Right ventricle myocardium inferior (tissue), 1 donor: ENCODE measurements at regions not wholly inside any gene's neighbourhood (a gene's known extent, or its start where the extent isn't known, plus 50 kb on each side); places are given as distances from the start of the nearest gene placed in this dataset.

ENCODE experiments used
- ATAC-seq: fragments of 200-7000 bp; cut with Tn5 transposase; one replicate; pipeline ENCODE4 v1.9.1; 2020; ENCODE audit warnings: mild to moderate bottlenecking, moderate library complexity
- DNase-seq: peaks from one replicate; pipeline ENCODE4 v3.0.0; 2021; ENCODE audit errors: missing footprints
- intact Hi-C: fragments of 100-400 bp; cut with DNase I; formaldehyde crosslinking; loops from one replicate; pipeline ENCODE4 v1.11.0; 2022
- donor health status: DM: no; HTN: yes; CAD: no; lungs with severe emphysema.

DNA sequence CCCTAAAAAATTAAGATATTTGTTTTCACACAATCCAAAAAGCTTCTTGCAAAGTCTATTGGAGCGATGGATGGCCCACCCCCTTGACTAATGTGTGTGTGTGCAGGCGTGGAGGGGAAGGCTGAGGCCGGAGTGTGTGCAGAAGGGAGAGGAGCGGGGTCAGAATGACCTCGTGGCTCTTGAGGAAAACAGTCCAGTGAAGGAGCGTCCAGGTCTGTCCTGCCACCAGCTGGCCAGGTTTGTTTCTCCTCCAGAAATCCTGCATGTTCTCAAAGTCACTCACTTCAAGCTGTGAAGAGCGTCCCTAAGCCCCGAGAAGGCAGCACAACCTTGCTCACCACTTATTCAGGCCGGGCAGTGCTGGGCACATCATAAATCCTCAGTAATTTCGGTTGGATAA is 69.5 kb upstream of the SSX2IP start:
- ATAC-seq, result no peak
- no peak for DNase-seq
- intact Hi-C loops, result loop anchor here (5.0 to 10.0 kb wide), 4 partner anchors 178 to 835 kb away; no protein-coding TSS in a partner anchor

DNA sequence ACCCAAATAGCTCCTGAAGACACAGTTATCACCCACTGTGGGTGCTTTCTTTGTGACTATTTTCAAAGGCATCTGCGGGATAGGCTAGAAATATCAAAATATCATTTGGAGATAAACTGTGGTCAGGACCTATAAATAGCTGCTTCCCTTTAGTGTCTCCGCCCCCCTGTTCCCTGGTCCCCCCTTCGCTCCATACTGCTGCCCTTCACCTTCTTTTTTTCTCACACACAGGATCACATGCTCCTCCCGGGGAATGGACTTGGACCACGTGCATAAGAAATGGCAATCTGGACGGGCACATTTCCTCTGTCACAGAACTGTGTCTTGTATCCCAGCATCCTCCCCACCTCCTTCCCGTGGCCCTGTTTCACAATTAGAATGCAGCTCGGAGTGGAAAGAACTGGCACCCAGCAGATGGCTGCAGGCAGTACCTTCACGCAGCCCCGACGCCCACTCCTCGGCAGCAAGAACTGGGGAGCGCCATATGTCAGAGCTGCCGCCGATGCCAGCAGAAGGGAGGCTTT is 68.8 kb upstream of the SSX2IP start:
- DNase-seq (no peak), ATAC-seq (peak; percentile 65)
- intact Hi-C loops, result loop anchor here (5.0 to 10.0 kb wide), 3 partner anchors 178 to 834 kb away; no protein-coding TSS in a partner anchor

DNA sequence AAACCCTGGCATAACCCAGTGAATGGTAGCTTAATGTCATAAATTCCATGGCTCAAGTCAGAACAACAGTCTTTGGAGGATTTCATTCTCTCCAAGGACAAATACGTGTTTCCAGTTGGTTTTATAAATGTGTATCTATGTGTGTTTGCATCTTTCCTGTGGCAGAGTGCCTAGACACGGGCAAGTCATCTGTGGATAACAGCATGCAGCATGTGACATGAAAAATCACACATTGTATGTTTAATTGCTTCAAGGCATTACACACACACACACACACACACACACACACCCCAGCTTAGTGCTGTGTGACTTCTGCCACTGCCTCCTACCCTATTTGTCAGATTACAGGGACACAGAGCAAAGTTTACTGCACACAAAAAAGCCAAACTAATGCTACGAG is 68.2 kb upstream of the SSX2IP start:
- intact Hi-C loops, result loop anchor here (5.0 to 10.0 kb wide), 3 partner anchors 179 to 834 kb away; no protein-coding TSS in a partner anchor
- DNase-seq, result no peak
- ATAC-seq, result no peak

DNA sequence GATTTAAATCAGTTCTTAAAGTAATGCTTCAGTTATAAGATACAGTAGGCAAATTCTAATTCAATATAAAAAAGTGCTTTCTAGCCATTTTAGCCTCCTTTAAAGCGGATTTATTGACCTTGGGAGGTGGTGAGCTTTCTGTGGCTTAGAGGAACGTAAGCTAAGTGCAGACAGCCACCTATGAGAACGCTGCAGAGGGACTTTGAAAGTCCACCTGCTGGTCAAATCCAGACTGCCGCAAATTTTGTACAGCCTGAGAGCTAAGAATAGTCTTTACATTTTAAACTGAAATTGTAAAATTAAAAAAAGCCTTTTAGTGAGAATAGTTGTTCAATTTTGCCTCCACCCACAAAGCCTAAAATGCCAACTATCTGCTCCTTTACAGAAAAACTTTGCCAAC is 67.0 kb upstream of the SSX2IP start:
- intact Hi-C loops, result loop anchor here (5.0 to 10.0 kb wide), 3 partner anchors 180 to 832 kb away; no protein-coding TSS in a partner anchor
- no peak for ATAC-seq
- no peak for DNase-seq

DNA sequence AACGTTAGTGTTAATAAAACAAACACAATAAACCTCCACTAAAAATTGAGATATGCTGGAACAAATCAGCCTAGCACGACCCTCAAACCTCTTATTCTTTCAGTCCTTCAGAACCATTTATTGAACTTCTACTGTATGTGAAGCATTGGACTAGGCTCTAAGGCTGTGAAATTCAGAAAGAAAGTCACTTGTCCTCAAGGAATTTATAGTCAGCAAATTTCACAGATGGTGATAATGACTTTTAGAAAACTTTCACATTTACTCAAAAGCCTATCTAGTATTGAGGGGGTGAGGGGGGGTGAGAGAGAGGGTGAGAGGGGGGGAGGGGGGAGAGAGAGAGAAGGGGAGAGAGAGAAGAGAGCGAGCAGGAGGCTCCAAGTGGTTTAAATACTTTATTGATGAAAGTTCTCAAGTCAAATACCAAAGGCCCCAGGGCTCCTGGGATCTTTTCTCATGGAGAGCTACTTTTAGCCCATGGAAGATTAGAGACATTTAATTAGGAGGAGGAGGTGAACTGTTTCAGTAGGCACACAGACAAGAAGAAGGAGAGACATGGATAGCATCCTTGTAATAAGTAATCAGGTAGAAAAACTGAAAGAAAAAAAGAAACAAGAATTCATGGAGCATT is 66.3 kb upstream of the SSX2IP start:
- intact Hi-C loops, result loop anchor here (5.0 to 10.0 kb wide), 3 partner anchors 181 to 832 kb away; no protein-coding TSS in a partner anchor
- DNase-seq (no peak), ATAC-seq (no peak)

DNA sequence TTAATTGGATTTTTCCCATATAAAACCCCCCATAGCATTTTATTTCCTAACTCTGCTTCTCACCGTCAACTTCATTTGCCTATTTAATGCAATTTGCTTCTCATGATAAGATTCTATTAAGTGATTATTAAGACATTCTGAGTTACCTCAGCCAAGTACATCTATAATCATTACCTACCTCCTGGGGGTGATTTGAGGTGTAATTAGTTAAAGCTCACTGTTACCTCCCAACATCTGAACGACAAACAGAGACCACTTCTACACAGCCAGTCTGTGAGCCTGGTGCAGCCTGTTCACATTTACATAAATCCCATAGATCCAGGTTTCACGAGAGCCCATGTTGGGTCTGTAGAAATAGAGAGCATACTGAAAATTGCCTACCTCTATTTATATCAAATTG is 65.7 kb upstream of the SSX2IP start:
- ATAC-seq (no peak), DNase-seq (no peak)
- intact Hi-C loops, result loop anchor here (5.0 to 10.0 kb wide), 3 partner anchors 181 to 831 kb away; no protein-coding TSS in a partner anchor

DNA sequence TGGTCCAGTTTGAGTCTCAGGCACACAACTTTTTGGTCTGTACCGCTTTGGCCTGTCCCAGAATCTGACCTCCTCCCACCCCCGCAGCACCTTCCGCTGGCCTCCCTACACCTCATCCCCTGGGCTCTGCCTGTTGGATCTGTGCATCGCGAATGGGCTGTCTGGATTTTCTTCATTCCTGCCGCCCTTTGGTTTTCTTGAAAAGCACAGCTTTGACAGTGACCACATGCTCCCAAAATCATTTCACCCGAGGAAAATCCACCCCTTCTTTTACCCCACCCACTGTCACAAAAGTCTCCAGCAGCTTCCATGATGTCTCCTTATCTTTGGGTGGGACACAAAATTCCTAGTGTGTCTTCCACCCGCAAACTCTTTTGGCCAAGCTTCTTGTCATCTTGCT is 65.0 kb upstream of the SSX2IP start:
- ATAC-seq, result no peak
- intact Hi-C loops, result loop anchor here (5.0 to 10.0 kb wide), 3 partner anchors 182 to 830 kb away; no protein-coding TSS in a partner anchor
- no peak for DNase-seq

DNA sequence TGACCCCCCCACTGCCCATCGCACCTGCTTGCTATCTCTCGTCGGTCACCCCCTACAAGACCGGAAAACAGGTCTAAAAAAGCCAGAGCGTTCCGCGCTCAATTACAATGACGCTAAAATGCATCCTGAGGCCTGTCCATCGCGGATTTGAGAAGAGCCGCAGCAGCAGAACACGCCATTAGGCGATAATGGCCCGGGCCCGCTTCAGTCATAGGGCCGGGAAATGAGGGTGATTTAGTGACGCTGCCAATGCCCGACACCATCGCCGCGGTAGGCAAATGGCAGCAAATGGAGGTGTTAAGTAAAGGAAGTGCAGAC is 64.1 kb upstream of the SSX2IP start:
- DNase-seq, result no peak
- intact Hi-C loops, result loop anchor here (5.0 to 10.0 kb wide), 2 partner anchors 132 to 830 kb away; no protein-coding TSS in a partner anchor
- ATAC-seq, result no peak

DNA sequence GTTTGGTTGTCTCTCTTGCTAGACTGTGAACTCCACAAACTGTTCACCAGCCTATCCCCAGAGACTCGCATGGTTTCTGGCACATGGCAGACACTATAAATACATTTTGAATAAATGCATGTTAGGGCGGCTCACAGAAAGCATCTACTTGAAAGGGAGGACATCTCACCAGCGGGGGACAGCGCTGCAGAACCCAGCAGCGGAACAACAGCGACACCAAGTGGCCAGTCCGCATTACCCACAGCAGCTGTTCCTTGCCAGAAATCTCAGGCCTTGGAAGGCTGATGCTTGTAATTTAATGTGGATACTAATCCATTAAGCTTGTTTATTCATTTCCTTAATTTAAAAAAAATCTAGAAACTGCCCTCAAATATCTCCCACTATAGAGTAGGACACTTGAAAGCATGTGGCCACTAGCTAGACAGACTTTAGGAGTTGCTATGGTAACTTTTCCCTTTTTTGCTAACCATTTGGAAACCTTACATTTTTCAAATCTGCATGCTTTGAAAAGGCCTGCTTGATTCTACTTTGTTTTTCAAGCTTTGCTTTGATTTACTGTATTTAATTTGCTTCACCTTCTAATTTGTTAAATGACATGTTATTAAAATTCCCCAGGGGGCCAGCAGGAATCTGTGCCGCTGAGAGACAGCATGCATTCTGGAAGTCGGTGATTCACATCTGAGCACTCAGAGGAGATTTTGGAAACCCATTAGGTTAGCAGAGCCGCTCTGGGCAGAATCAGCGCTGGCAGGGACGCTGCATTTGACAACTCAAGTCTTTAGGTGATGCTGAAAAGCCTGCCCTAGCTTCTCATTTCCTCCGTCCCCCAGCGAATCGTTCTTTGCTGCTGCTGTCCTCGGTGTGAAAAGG is 63.5 kb upstream of the SSX2IP start:
- peak; percentile 83 for DNase-seq
- peak; percentile 80 for ATAC-seq
- intact Hi-C loops, result loop anchor here (5.0 to 10.0 kb wide), 2 partner anchors 131 to 829 kb away; no protein-coding TSS in a partner anchor

DNA sequence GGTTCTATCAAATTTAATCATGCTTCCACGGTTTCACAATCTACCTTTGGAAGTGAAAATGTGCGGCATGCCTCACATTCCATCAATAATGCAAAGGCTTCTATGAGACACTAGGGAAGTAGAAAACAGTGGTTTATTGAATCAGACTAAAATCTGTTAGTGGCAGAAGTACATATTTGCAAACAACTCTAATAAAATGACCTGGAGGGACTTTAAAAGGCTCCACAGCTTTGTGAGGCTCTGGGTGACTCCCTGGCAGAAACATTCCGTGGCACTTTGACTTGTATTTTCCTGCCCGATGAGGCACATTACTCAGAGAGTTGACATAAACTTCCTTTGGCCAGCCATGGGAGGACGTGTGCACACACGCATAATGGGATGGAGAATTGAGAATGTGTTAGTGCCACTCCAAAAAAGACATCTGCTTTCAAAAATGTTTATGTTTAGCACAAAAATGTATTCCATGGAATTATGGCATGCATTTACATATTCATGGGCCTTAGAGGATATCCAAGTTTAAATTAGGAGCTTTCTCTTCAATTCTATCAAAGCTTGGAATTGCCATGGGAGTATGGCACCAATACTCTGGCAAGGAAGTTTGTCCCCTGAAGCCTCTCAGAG is 60.0 kb upstream of the SSX2IP start:
- no peak for ATAC-seq
- intact Hi-C loops, result loop anchor here (5.0 to 10.0 kb wide), 2 partner anchors 128 to 825 kb away; no protein-coding TSS in a partner anchor
- DNase-seq, result no peak

DNA sequence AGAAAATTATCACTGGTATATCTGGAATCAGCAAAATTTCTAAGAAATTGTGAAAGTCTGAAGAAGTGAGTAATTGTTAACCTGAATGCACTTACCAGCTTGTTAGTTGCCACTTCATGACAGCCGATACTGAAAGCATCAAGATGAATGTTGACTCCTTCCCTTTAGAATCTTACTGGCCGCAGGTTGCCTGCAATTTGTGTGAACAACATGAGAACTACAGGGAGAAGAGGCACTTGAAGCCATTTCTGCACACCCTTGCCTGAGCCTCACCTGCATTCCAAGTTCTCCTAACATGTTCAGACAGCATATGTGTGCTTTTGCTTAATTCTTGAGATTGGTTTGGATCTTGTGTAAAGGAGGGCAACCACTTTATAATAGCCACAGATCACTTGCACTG is 59.2 kb upstream of the SSX2IP start:
- intact Hi-C loops, result no loop called here
- DNase-seq (no peak), ATAC-seq (no peak)

DNA sequence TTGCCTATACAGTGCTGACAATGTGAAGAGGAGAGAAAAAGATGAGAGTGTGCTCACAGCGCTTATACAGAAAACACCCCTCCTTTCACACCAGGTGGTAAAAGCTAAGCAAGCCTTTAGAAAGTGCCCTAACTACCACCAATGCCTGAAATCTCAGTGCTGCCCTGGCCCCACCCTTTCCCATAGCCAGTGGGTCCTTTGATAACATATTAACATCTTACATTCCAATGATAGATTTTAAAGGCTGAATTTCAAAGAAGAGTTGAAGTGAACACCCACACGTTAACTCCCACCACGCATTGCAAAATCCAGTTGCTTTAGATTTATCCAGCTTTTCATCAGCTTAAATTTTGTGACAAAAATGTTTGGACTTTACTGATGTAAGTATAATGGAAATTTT is 58.1 kb upstream of the SSX2IP start:
- DNase-seq, result no peak
- ATAC-seq, result no peak
- intact Hi-C loops, result no loop called here

DNA sequence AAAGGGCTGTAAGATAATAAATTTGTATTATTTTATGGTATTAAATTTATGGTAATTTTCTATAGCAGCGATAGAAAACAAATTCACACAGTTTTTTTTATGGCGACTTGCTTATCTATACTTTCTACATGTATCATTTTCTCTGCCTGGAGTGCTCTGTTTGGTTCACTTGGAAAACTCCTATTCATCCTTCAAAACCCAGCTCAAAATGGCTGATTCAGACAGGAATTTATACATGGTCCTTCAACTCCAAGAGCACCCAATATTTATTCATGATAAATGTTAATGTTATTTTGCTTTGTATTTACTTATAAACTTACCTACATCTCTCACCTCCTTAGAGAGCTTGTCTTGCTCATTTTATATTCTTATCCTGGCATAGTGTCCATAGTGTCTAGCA is 55.6 kb upstream of the SSX2IP start:
- ATAC-seq (no peak), DNase-seq (no peak)
- intact Hi-C loops, result no loop called here

DNA sequence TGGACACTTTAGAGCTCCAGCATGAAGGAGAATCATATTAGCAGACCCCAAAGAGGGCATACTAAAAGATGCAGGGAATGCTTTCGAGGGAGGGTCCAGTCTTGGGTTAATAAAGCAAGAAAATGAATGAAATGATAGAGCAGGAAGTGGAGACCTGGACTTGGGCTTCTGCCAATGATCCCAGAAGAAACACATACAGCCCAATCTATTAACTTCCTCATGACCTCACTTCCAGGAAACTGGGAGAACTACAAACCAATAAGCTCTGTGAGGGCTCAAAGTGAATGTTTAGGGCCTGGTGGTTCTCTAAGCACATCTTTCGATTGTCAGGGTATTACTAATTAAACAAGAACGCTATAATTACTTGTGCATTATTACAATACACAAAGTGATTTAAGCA is 53.6 kb upstream of the SSX2IP start:
- no peak for DNase-seq
- intact Hi-C loops, result no loop called here
- ATAC-seq, result no peak

DNA sequence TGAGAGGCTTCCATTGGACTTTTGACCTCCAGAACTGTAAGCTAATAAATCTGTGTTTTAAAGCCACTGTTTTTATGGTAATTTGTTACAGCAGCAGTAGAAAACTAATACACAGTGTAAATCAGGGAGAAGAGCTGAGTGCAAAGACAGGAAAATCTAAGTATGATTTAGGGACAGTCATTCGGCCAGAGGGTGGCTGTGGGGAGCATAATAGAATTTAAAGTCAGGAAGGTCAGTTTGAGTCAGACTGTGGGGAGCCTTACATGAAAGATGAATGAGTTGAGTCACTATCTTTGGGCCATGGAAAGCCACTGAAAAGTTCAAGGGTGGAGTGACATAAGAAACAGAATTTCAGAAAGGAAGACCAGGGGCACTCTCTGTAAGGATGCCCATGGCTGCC is 52.4 kb upstream of the SSX2IP start:
- no peak for DNase-seq
- intact Hi-C loops, result no loop called here
- no peak for ATAC-seq

DNA sequence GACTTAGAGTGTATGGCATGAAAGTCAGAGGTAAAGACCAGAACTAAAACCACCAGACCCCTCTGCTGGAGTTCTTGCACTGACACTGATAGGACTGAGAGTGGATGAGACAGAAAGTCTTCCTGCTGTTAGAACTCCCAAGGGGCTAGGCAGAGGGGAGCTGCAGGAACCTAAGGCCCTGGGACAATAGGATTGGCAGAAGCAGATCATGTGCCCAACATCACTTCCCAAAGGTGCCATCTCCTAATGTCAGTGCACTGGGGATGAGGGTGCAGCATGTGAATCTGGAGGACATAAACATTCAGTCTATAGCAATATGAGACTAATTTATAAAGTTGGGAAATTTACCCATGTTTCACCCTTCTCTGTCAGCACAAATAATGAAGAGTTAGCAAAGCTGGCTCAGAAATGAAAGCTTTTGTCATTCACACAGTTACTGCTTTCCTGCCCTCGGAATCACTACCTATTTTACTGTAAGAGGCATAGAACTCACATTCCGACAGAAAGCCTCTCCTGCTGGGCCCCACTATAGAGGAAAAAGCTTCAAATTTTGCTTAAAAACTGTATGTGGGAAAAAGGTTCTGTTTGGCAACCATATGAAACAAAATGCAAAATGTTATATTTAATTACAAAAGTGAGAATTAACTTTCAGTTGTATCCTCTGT is 49.9 kb upstream of the SSX2IP start:
- DNase-seq, result no peak
- intact Hi-C loops, result no loop called here
- no peak for ATAC-seq
